K562 (cell line): ENCODE measurements at regions not wholly inside any gene's neighbourhood (a gene's known extent, or its start where the extent isn't known, plus 50 kb on each side); places are given as distances from the start of the nearest gene placed in this dataset.

Experiments
- ARHGAP35 ChIP-seq: fragments of 450-650 bp; IDR thresholded peaks from 2 replicates; pipeline ENCODE4 v1.6.1; 2018; ENCODE audit not compliant: partially characterized antibody
- ARID1B ChIP-seq: fragments of 450-650 bp; IDR thresholded peaks from 2 replicates; pipeline ENCODE4 v1.6.1; 2016; ENCODE audit warnings: antibody characterized with exemption, mild to moderate bottlenecking, inconsistent platforms
- CBFA2T3 ChIP-seq: fragments of 450-650 bp; IDR thresholded peaks from 2 replicates; pipeline ENCODE4 v1.6.1; 2017
- CCAR2 ChIP-seq: fragments of 200-400 bp; formaldehyde crosslinking; IDR thresholded peaks from 2 replicates; pipeline ENCODE4 v1.6.1; 2017; ENCODE audit warnings: mild to moderate bottlenecking, low read depth, low read length
- ESRRA ChIP-seq: fragments of 450-650 bp; IDR thresholded peaks from 2 replicates; pipeline ENCODE4 v1.6.1; 2014; ENCODE audit warnings: low read depth, mild to moderate bottlenecking, moderate library complexity, borderline replicate concordance
- ESRRB ChIP-seq: fragments of 250-450 bp; sonication (Bioruptor Pico); IDR thresholded peaks from 2 replicates; pipeline ENCODE4 v1.5.0; 2020; ENCODE audit warnings: mild to moderate bottlenecking, moderate library complexity, borderline replicate concordance
- LCOR ChIP-seq: sonication (generic); formaldehyde crosslinking; IDR thresholded peaks from 2 replicates; pipeline ENCODE4 v1.8.0; 2022; ENCODE audit warnings: mild to moderate bottlenecking, missing genetic modification reagents
- MXI1 ChIP-seq: IDR thresholded peaks from 2 replicates; pipeline ENCODE4 v1.6.1; 2011; ENCODE audit warnings: low read depth, mild to moderate bottlenecking, improper control_type of control experiment, low read length
- MYNN ChIP-seq, 2 experiments: sonication (generic); formaldehyde crosslinking in 1 of 2; IDR thresholded peaks; 2 replicates each; pipeline versions ENCODE4 v1.5.0 to v1.6.1; 2016 to 2020; ENCODE audit warnings: antibody characterized with exemption in 1 of 2, missing genetic modification reagents in 1 of 2
- PURB ChIP-seq: sonication (generic); formaldehyde crosslinking; IDR thresholded peaks from 2 replicates; pipeline ENCODE4 v1.9.0; 2021; ENCODE audit warnings: low read depth, mild to moderate bottlenecking, missing genetic modification reagents
- RAD21 ChIP-seq, 2 experiments: fragments of 250-450 bp in 1 of 2; fragments of 450-650 bp in 1 of 2; sonication (Bioruptor Pico) in 1 of 2; formaldehyde crosslinking in 1 of 2; IDR thresholded peaks in 1 of 2; conservative IDR thresholded peaks in 1 of 2; 2 replicates each; pipeline versions ENCODE4 v1.4.0 to v1.8.0; 2020 to 2022; ENCODE audit warnings: mild to moderate bottlenecking in 2 of 2, moderate library complexity in 1 of 2
- RBM14 ChIP-seq: fragments of 200-400 bp; formaldehyde crosslinking; IDR thresholded peaks from 2 replicates; pipeline ENCODE4 v1.6.1; 2018; ENCODE audit warnings: low read depth, mild to moderate bottlenecking, low read length, moderate library complexity, borderline replicate concordance; ENCODE audit not compliant: insufficient read depth
- SLC30A9 ChIP-seq: fragments of 250-450 bp; sonication (Bioruptor Pico); IDR thresholded peaks from 2 replicates; pipeline ENCODE4 v1.8.0; 2022; ENCODE audit warnings: mild to moderate bottlenecking, moderate library complexity
- TAF7 ChIP-seq: fragments of 450-650 bp; IDR thresholded peaks from 2 replicates; pipeline ENCODE4 v1.6.1; 2016; ENCODE audit warnings: missing genetic modification characterization, missing compliant biosample characterization
- TCF7 ChIP-seq: sonication (generic); IDR thresholded peaks from 2 replicates; pipeline ENCODE4 v1.6.1; 2016; ENCODE audit warnings: antibody characterized with exemption, borderline replicate concordance
- ZC3H8 ChIP-seq: fragments of 450-650 bp; IDR thresholded peaks from 2 replicates; pipeline ENCODE4 v1.6.1; 2017
- ZNF165 ChIP-seq: fragments of 250-450 bp; sonication (Bioruptor Pico); IDR thresholded peaks from 2 replicates; pipeline ENCODE4 v1.4.0; 2020; ENCODE audit warnings: borderline replicate concordance
- ZNF239 ChIP-seq: fragments of 250-450 bp; sonication (Bioruptor Pico); IDR thresholded peaks from 2 replicates; pipeline ENCODE4 v1.4.0; 2020; ENCODE audit warnings: mild to moderate bottlenecking
- ZNF584 ChIP-seq: fragments of 200-800 bp; sonication (Bioruptor generic); IDR thresholded peaks from 2 replicates; pipeline ENCODE4 v1.6.1; 2016; ENCODE audit warnings: low read depth, mild to moderate bottlenecking, missing genetic modification characterization, missing compliant biosample characterization
- TF ChIP-seq, protein P1 (sequence below), 2 experiments: fragments of 200-800 bp in 1 of 2; sonication (Bioruptor generic) in 1 of 2; sonication (generic) in 1 of 2; formaldehyde crosslinking in 1 of 2; IDR thresholded peaks in 1 of 2; conservative IDR thresholded peaks in 1 of 2; 2 replicates each; pipeline versions ENCODE4 v1.5.0 to v1.6.1; 2016 to 2020; ENCODE audit warnings: missing compliant biosample characterization in 1 of 2, missing genetic modification characterization in 1 of 2, missing genetic modification reagents in 1 of 2
- TF ChIP-seq, protein P2 (sequence below): fragments of 250-450 bp; sonication (Bioruptor Pico); IDR thresholded peaks from 2 replicates; pipeline ENCODE4 v1.6.1; 2021; ENCODE audit warnings: mild to moderate bottlenecking
- TF ChIP-seq, protein P3 (sequence below): fragments of 250-450 bp; sonication (Bioruptor Pico); IDR thresholded peaks from 2 replicates; pipeline ENCODE4 v1.4.0; 2020; ENCODE audit warnings: mild to moderate bottlenecking, moderate library complexity

DNA sequence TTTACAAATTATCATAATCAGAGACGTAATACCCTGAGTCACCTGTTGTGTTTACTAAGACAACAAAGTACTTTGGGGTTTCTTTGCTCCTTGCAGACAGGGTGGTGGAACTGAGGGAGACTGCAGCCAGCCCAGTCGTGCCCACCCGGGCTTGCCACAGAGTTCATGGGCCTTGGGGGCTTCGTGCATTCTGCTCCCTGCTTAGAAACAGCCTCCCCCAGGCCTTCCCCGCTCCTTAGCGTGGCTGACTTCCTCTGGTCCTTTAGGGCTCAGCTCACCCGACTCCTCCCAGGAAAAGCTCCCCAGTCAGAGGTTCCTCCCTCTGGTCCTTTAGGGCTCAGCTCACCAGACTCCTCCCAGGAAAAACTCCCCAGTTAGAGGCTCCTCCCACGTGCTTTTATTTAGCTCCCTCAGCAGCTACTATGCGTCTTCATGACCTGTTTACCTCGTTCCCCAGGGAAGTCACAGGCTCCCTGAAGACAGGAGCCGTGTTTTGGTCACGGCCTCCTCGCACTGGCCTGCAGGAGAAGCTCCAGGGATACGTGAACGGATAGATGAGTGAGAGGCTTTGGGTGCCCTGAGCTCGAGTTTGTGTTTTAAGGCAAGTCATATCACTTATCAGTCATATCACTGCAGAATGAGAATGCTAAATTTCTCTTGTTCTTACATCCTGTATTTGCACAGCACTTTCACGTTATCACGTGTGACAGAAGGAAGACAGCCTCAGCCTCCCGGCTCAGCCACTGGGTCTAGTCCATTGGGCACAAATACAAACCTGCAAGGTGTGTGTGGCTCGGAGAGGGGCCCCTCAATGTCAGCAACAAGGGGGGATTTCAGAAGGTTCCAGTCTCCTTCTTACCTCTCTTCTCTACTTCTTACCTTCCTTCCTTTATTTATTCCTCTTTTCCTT is 52.7 kb upstream of the VIPR2 start (continued):
- peak; percentile 12 to 18; a peak in 3 of 4 replicates for TF ChIP-seq RAD21 (CRISPR knock-in tag; conservative IDR thresholded peaks at IDR 0.05 in 1 of 2, IDR thresholded peaks at IDR 0.05 in 1 of 2)
- TF ChIP-seq LCOR (CRISPR knock-in tag), result peak; percentile 96
- TF ChIP-seq ESRRA, result peak; percentile 4; the same call in 1 of the 2 replicates
- TF ChIP-seq, protein P1, sequence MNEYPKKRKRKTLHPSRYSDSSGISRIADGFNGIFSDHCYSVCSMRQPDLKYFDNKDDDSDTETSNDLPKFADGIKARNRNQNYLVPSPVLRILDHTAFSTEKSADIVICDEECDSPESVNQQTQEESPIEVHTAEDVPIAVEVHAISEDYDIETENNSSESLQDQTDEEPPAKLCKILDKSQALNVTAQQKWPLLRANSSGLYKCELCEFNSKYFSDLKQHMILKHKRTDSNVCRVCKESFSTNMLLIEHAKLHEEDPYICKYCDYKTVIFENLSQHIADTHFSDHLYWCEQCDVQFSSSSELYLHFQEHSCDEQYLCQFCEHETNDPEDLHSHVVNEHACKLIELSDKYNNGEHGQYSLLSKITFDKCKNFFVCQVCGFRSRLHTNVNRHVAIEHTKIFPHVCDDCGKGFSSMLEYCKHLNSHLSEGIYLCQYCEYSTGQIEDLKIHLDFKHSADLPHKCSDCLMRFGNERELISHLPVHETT (CRISPR knock-in tag; conservative IDR thresholded peaks at IDR 0.05 in 1 of 2, IDR thresholded peaks at IDR 0.05 in 1 of 2), result peak in 1 of 2 experiments; percentile 78; a peak in 1 of 4 replicates
- no peak for TF ChIP-seq ESRRB
- TF ChIP-seq ZC3H8, result no peak
- TF ChIP-seq TAF7, result no peak
- no peak for TF ChIP-seq MXI1
- TF ChIP-seq, protein P2, sequence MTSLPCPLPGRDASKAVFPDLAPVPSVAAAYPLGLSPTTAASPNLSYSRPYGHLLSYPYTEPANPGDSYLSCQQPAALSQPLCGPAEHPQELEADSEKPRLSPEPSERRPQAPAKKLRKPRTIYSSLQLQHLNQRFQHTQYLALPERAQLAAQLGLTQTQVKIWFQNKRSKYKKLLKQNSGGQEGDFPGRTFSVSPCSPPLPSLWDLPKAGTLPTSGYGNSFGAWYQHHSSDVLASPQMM, result no peak
- TF ChIP-seq RBM14, result no peak
- TF ChIP-seq, protein P3, sequence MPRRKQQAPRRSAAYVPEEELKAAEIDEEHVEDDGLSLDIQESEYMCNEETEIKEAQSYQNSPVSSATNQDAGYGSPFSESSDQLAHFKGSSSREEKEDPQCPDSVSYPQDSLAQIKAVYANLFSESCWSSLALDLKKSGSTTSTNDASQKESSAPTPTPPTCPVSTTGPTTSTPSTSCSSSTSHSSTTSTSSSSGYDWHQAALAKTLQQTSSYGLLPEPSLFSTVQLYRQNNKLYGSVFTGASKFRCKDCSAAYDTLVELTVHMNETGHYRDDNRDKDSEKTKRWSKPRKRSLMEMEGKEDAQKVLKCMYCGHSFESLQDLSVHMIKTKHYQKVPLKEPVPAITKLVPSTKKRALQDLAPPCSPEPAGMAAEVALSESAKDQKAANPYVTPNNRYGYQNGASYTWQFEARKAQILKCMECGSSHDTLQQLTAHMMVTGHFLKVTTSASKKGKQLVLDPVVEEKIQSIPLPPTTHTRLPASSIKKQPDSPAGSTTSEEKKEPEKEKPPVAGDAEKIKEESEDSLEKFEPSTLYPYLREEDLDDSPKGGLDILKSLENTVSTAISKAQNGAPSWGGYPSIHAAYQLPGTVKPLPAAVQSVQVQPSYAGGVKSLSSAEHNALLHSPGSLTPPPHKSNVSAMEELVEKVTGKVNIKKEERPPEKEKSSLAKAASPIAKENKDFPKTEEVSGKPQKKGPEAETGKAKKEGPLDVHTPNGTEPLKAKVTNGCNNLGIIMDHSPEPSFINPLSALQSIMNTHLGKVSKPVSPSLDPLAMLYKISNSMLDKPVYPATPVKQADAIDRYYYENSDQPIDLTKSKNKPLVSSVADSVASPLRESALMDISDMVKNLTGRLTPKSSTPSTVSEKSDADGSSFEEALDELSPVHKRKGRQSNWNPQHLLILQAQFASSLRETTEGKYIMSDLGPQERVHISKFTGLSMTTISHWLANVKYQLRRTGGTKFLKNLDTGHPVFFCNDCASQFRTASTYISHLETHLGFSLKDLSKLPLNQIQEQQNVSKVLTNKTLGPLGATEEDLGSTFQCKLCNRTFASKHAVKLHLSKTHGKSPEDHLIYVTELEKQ (CRISPR knock-in tag), result no peak
- 0 out of 2 replicates have a peak, but pooled peaks have one; percentile 68 for TF ChIP-seq ZNF584
- no peak for TF ChIP-seq ZNF239
- TF ChIP-seq CBFA2T3, result peak; percentile 83
- 0 out of 2 replicates have a peak, but pooled peaks have one; percentile 50 for TF ChIP-seq TCF7
- TF ChIP-seq PURB (CRISPR knock-in tag), result no peak
- peak; percentile 92 for TF ChIP-seq ARID1B
- no peak for TF ChIP-seq ZNF165
- TF ChIP-seq CCAR2, result no peak
- TF ChIP-seq SLC30A9 (CRISPR knock-in tag), result no peak
- no peak for TF ChIP-seq ARHGAP35
- TF ChIP-seq MYNN (IDR thresholded peaks at IDR 0.05), result peak; percentile 74
- no peak for TF ChIP-seq MYNN (CRISPR knock-in tag; IDR thresholded peaks at IDR 0.05)
